Transverse colon (tissue), 3 donors: ENCODE measurements at regions not wholly inside any gene's neighbourhood (a gene's known extent, or its start where the extent isn't known, plus 50 kb on each side); places are given as distances from the start of the nearest gene placed in this dataset.

ENCODE experiments used
- POLR2A ChIP-seq: fragments of 450-650 bp; IDR thresholded peaks from one replicate; pipeline ENCODE4 v1.6.1; 2016; ENCODE audit warnings: antibody characterized with exemption, mild to moderate bottlenecking, moderate library complexity
- TF ChIP-seq, protein P1 (sequence below), 5 experiments: fragments of 200-600 bp in 3 of 5; fragments of 450-650 bp in 2 of 5; sonication (generic) in 3 of 5; IDR thresholded peaks; 1 replicate in 2 of 5; 2 replicates in 3 of 5; pipeline ENCODE4 v1.5.1; 2016 to 2017; ENCODE audit warnings: antibody characterized with exemption in 5 of 5, inconsistent platforms in 3 of 5, mild to moderate bottlenecking in 2 of 5, moderate library complexity in 1 of 5

DNA sequence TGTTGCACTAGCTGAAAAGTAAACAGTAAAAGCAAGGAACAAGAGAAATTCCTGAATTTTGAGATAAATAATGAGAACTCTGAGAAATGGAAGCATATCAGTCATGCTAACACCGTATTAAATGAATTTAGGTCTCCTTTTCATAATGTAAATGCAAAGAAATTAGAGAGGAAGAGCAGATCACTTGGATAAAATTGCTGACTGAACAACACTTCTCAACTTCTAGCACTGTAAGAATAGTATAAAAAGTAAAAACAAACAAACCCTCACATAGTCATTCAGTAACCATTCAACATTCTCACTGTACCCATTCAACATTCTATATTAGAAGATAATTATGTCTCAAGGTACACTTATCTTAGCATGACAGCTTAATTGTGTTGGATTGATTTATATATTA is 217.3 kb upstream of the LRFN5 start:
- TF ChIP-seq, protein P1, sequence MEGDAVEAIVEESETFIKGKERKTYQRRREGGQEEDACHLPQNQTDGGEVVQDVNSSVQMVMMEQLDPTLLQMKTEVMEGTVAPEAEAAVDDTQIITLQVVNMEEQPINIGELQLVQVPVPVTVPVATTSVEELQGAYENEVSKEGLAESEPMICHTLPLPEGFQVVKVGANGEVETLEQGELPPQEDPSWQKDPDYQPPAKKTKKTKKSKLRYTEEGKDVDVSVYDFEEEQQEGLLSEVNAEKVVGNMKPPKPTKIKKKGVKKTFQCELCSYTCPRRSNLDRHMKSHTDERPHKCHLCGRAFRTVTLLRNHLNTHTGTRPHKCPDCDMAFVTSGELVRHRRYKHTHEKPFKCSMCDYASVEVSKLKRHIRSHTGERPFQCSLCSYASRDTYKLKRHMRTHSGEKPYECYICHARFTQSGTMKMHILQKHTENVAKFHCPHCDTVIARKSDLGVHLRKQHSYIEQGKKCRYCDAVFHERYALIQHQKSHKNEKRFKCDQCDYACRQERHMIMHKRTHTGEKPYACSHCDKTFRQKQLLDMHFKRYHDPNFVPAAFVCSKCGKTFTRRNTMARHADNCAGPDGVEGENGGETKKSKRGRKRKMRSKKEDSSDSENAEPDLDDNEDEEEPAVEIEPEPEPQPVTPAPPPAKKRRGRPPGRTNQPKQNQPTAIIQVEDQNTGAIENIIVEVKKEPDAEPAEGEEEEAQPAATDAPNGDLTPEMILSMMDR (IDR thresholded peaks at IDR 0.05), result no peak
- TF ChIP-seq POLR2A, result no peak
